ENCODE measurements at regions not wholly inside any gene's neighbourhood (a gene's known extent, or its start where the extent isn't known, plus 50 kb on each side); places are given as distances from the start of the nearest gene placed in this dataset.

GRCh38 chr7:13829231-13829630 is 160.2 kb downstream of the ETV1 start:
- intact Hi-C loops (cut with micrococcal nuclease), result no loop called here
- Histone ChIP-seq H4K20me1 (ENCODE audit: insufficient read depth) (no peaks in the 10 kb centered on the region), H3K79me2 (ENCODE audit: insufficient read depth, low read length) (no peaks in the 10 kb centered on the region), H3K27me3 (ENCODE audit: insufficient read depth, low read length) (no peaks in the 10 kb centered on the region), H2AFZ (ENCODE audit: low read depth, low read length, poor library complexity, severe bottlenecking) (no peak overlapping the region), H3K4me2 (ENCODE audit: low read length) (no peak overlapping the region), H3K36me3 (ENCODE audit: control insufficient read depth in 1 of 2, insufficient read depth in 2 of 2, low read length in 2 of 2) (no peaks in the 10 kb centered on the region), H3K4me3 (replicated peaks in 1 of 2; ENCODE audit: low read depth in 1 of 2, low read length in 2 of 2) (no peak overlapping the region), H3K4me1 (ENCODE audit: control insufficient read depth in 1 of 2, insufficient read depth in 2 of 2, low read length in 2 of 2) (no peaks in the 10 kb centered on the region), H3K27ac (ENCODE audit: low read depth, low read length) (no peak overlapping the region), H3K9me3 (ENCODE audit: control insufficient read depth in 1 of 2, insufficient read depth in 1 of 2, low read depth in 1 of 2, low read length in 2 of 2) (no peaks in the 10 kb centered on the region), H3K9me2 (ENCODE audit: insufficient read depth) (no peaks in the 10 kb centered on the region), H3K9ac (ENCODE audit: low read length) (no peak overlapping the region)
- CTCF ChIA-PET, result no interaction called here
- no peak for TF ChIP-seq MAX (IDR thresholded peaks at IDR 0.05)
- no peak for TF ChIP-seq FOSL1 (IDR thresholded peaks at IDR 0.05; ENCODE audit: low read depth)
- TF ChIP-seq REST (IDR thresholded peaks at IDR 0.05; ENCODE audit: low read depth), result no peak
- TF ChIP-seq EZH2phosphoT487 (IDR thresholded peaks at IDR 0.05; ENCODE audit: borderline replicate concordance), result no peak
- TF ChIP-seq CEBPB (IDR thresholded peaks at IDR 0.05; ENCODE audit: low read depth), result no peak
- TF ChIP-seq SP1 (IDR thresholded peaks at IDR 0.05; ENCODE audit: low read depth), result no peak
- no peak for TF ChIP-seq ZNF274 (IDR thresholded peaks at IDR 0.05; ENCODE audit: low read depth, low read length)
- TF ChIP-seq TCF7L2 (IDR thresholded peaks at IDR 0.05; ENCODE audit: borderline replicate concordance, extremely low read depth, insufficient read depth, insufficient read length), result no peak
- TF ChIP-seq POLR2AphosphoS5 (IDR thresholded peaks at IDR 0.05; ENCODE audit: low read depth, low read length), result no peak
- TF ChIP-seq RAD21 (IDR thresholded peaks at IDR 0.05; ENCODE audit: low read depth), result no peak
- TF ChIP-seq EGR1 (IDR thresholded peaks at IDR 0.05; ENCODE audit: low read depth), result no peak
- no peak for TF ChIP-seq ATF3 (IDR thresholded peaks at IDR 0.05)
- no peak for TF ChIP-seq CBX3 (IDR thresholded peaks at IDR 0.05; ENCODE audit: low read depth)
- TF ChIP-seq, protein P1, sequence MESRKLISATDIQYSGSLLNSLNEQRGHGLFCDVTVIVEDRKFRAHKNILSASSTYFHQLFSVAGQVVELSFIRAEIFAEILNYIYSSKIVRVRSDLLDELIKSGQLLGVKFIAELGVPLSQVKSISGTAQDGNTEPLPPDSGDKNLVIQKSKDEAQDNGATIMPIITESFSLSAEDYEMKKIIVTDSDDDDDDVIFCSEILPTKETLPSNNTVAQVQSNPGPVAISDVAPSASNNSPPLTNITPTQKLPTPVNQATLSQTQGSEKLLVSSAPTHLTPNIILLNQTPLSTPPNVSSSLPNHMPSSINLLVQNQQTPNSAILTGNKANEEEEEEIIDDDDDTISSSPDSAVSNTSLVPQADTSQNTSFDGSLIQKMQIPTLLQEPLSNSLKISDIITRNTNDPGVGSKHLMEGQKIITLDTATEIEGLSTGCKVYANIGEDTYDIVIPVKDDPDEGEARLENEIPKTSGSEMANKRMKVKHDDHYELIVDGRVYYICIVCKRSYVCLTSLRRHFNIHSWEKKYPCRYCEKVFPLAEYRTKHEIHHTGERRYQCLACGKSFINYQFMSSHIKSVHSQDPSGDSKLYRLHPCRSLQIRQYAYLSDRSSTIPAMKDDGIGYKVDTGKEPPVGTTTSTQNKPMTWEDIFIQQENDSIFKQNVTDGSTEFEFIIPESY (IDR thresholded peaks at IDR 0.05; ENCODE audit: extremely low read depth, insufficient replicate concordance, low read length), result no peak
- no peak for TF ChIP-seq SIN3A (IDR thresholded peaks at IDR 0.05; ENCODE audit: low read depth)
- TF ChIP-seq ZFX (IDR thresholded peaks at IDR 0.05), result no peak
- TF ChIP-seq POLR2A (IDR thresholded peaks at IDR 0.05; ENCODE audit: borderline replicate concordance, extremely low read depth, insufficient read depth, insufficient read length), result no peak
- no peak for TF ChIP-seq EZH2 (IDR thresholded peaks at IDR 0.05)
- no peak for ATAC-seq
- RAD21 ChIA-PET (ENCODE audit: low non-redundant PET in 1 of 2, low total read pairs in 2 of 2, uncharacterized antibody in 2 of 2, unreplicated experiment in 2 of 2), result no interaction called here
- DNase-seq (ENCODE audit: low read depth, low spot score), result no peak
- POLR2A ChIA-PET, result no interaction called here
- BruUV-seq (replicated peaks), result no TSS peak

Data from HCT116 (cell line).